ENCODE measurements at regions not wholly inside any gene's neighbourhood (a gene's known extent, or its start where the extent isn't known, plus 50 kb on each side); places are given as distances from the start of the nearest gene placed in this dataset.

GRCh38 chr2:139529080-139529479, 748.9 kb upstream of the NXPH2 start:
- Mint-ChIP-seq H3K4me1 (ENCODE audit: low read depth, unreplicated experiment) (no peaks in the 10 kb centered on the region), H3K27me3 (ENCODE audit: unreplicated experiment) (no peaks in the 10 kb centered on the region), H3K27ac (ENCODE audit: unreplicated experiment) (no peak overlapping the region)

GRCh38 chr2:139526781-139527180, 746.6 kb upstream of the NXPH2 start:
- no peak overlapping the region for H3K4me3 Mint-ChIP-seq (ENCODE audit: unreplicated experiment)
- no peak overlapping the region for H3K27ac Mint-ChIP-seq (ENCODE audit: unreplicated experiment)
- peaks cover 2% of the 10 kb centered on the region for H3K9me3 Mint-ChIP-seq (ENCODE audit: unreplicated experiment)
- TF ChIP-seq CTCF (IDR thresholded peaks at IDR 0.05; ENCODE audit: partially characterized antibody, unreplicated experiment), result no peak
- H3K4me1 Mint-ChIP-seq (ENCODE audit: low read depth, unreplicated experiment), result no peaks in the 10 kb centered on the region
- H3K36me3 Mint-ChIP-seq (ENCODE audit: unreplicated experiment), result no peaks in the 10 kb centered on the region
- H3K27me3 Mint-ChIP-seq (ENCODE audit: unreplicated experiment), result no peaks in the 10 kb centered on the region
- DNase-seq, result no peak

More at GRCh38 chr2:139529080-139529479, 748.9 kb upstream of the NXPH2 start:
- no peak for DNase-seq
- H3K4me3 Mint-ChIP-seq (ENCODE audit: unreplicated experiment), result no peak overlapping the region
- peaks cover 2% of the 10 kb centered on the region for H3K9me3 Mint-ChIP-seq (ENCODE audit: unreplicated experiment)
- no peak for TF ChIP-seq CTCF (IDR thresholded peaks at IDR 0.05; ENCODE audit: partially characterized antibody, unreplicated experiment)
- H3K36me3 Mint-ChIP-seq (ENCODE audit: unreplicated experiment), result no peaks in the 10 kb centered on the region

GRCh38 chr2:139518321-139518720, 738.1 kb upstream of the NXPH2 start:
- Mint-ChIP-seq H3K9me3 (ENCODE audit: unreplicated experiment) (no peaks in the 10 kb centered on the region), H3K27ac (ENCODE audit: unreplicated experiment) (no peak overlapping the region), H3K27me3 (ENCODE audit: unreplicated experiment) (peaks cover 2% of the 10 kb centered on the region), H3K4me3 (ENCODE audit: unreplicated experiment) (no peak overlapping the region), H3K4me1 (ENCODE audit: low read depth, unreplicated experiment) (no peaks in the 10 kb centered on the region), H3K36me3 (ENCODE audit: unreplicated experiment) (no peaks in the 10 kb centered on the region)
- DNase-seq, result no peak
- no peak for TF ChIP-seq CTCF (IDR thresholded peaks at IDR 0.05; ENCODE audit: partially characterized antibody, unreplicated experiment)

DNA sequence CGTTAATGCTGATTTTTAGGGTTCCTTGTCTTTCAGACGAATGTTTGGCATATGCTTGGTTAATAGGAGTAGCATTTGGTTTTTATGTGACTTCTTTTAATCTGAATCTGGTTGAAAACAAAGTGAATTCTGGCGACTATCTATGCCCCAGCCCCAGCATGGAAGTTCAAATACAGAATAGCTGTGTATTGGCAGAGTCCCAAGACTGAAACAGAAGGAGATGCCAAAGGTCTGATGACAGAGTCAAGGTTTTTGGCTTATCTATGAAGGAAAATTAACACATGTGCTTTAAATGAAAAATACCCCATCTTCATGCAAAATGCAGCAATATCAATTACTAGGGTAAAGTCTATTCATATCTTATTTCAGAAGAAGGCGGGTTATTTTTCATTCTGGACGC, 734.8 kb upstream of the NXPH2 start:
- no peaks in the 10 kb centered on the region for H3K27me3 Mint-ChIP-seq (ENCODE audit: unreplicated experiment)
- no peak for TF ChIP-seq CTCF (IDR thresholded peaks at IDR 0.05; ENCODE audit: partially characterized antibody, unreplicated experiment)
- H3K4me1 Mint-ChIP-seq (ENCODE audit: low read depth, unreplicated experiment), result no peaks in the 10 kb centered on the region
- no peaks in the 10 kb centered on the region for H3K36me3 Mint-ChIP-seq (ENCODE audit: unreplicated experiment)
- H3K27ac Mint-ChIP-seq (ENCODE audit: unreplicated experiment), result no peak overlapping the region
- DNase-seq, result no peak
- no peak overlapping the region for H3K4me3 Mint-ChIP-seq (ENCODE audit: unreplicated experiment)
- no peaks in the 10 kb centered on the region for H3K9me3 Mint-ChIP-seq (ENCODE audit: unreplicated experiment)

- no peak for TF ChIP-seq CTCF (IDR thresholded peaks at IDR 0.05; ENCODE audit: partially characterized antibody, unreplicated experiment)
Measured at GRCh38 chr2:139495851-139496250, 715.7 kb upstream of the NXPH2 start.

More at GRCh38 chr2:139495851-139496250, 715.7 kb upstream of the NXPH2 start:
- no peaks in the 10 kb centered on the region for H3K4me1 Mint-ChIP-seq (ENCODE audit: low read depth, unreplicated experiment)
- no peak overlapping the region for H3K27ac Mint-ChIP-seq (ENCODE audit: unreplicated experiment)
- no peak overlapping the region for H3K4me3 Mint-ChIP-seq (ENCODE audit: unreplicated experiment)
- peaks cover 2% of the 10 kb centered on the region for H3K9me3 Mint-ChIP-seq (ENCODE audit: unreplicated experiment)
- H3K27me3 Mint-ChIP-seq (ENCODE audit: unreplicated experiment), result no peaks in the 10 kb centered on the region
- peaks cover 18% of the 10 kb centered on the region for H3K36me3 Mint-ChIP-seq (ENCODE audit: unreplicated experiment)
- no peak for DNase-seq

Measured in glutamatergic neuron (in vitro differentiated cells).